ENCODE measurements at regions not wholly inside any gene's neighbourhood (a gene's known extent, or its start where the extent isn't known, plus 50 kb on each side); places are given as distances from the start of the nearest gene placed in this dataset.

DNA sequence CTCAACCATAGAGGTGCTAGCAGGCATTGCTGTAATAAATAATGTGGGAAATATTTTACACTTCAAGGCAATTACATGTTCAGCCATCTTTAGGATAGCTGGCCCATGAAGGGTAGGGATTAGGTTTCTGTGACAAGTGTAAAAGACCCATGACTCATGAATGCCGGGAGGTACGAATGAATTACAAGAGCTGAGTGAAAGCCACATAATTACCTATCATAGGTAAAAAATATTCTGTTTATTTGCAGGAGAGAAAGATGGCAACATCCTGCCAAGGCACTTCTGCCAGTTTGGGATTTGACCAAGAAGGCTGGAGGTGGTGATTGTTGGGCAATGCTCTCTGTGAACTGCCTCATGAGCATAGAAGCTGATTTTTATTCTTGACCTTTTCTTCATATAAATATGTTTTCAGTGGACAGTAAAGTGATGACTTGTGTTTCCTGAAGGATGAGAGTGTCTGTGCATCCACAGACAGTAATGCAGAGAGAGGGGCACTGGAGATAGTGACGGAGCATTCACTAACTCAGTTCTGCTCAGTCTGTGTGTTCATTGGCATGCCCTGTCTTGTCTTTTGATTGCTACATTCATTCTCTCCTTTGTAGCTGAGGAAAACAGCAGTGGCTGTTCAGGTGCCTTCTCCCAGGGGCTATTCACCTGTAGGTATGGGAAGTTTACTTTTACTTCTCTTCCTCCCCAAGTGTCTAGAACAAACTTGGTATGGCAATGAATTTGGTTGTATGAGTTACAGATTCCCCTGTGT is 481.1 kb downstream of the TFAP2B start:
- TF ChIP-seq CTCF (IDR thresholded peaks at IDR 0.05) (no peak), POLR2A (IDR thresholded peaks at IDR 0.05; ENCODE audit: low read depth) (no peak), EP300 (IDR thresholded peaks at IDR 0.05) (no peak)
